Left renal pelvis (tissue), 4 donors: ENCODE measurements at regions not wholly inside any gene's neighbourhood (a gene's known extent, or its start where the extent isn't known, plus 50 kb on each side); places are given as distances from the start of the nearest gene placed in this dataset.
A peak's percentile ranks its signal among the peaks of the same experiment; 100 is the strongest.
"Not testable (repeated sequence)": the region's sequence is repeated elsewhere in the genome, so short reads cannot be mapped to it uniquely, and the experiment has no call there.

Experiments
- DNase-seq, 4 donors: peaks; one replicate each; pipeline ENCODE4 v3.0.0-alpha.2; 2013; ENCODE audit warnings: low read depth in 4 of 4, low spot score in 3 of 4

GRCh38 chr11:81241672-81242275, 1491.9 kb downstream of the FAM181B start:
- DNase-seq: no peak

GRCh38 chr11:81237139-81237538, 1496.5 kb downstream of the FAM181B start:
- peak; percentile 38 to 63 (median 46) for DNase-seq

- DNase-seq: not testable (repeated sequence)
Observed at GRCh38 chr11:81227409-81227808, 1506.3 kb downstream of the FAM181B start.

GRCh38 chr11:81224396-81224795, 1509.3 kb downstream of the FAM181B start:
- no peak for DNase-seq

GRCh38 chr11:81222491-81222890, 1511.2 kb downstream of the FAM181B start:
- no peak for DNase-seq

GRCh38 chr11:81220146-81220895, 1513.3 kb downstream of the FAM181B start:
- no peak for DNase-seq

GRCh38 chr11:81219661-81220060, 1514.0 kb downstream of the FAM181B start:
- DNase-seq: no peak

GRCh38 chr11:81218440-81218839, 1515.2 kb downstream of the FAM181B start:
- no peak for DNase-seq

GRCh38 chr11:81211050-81211449, 1522.6 kb downstream of the FAM181B start:
- DNase-seq: no peak

GRCh38 chr11:81207421-81208054, 1526.1 kb downstream of the FAM181B start:
- DNase-seq: no peak

GRCh38 chr11:81203876-81204275, 1529.8 kb downstream of the FAM181B start:
- DNase-seq: no peak

- no peak for DNase-seq
Observed at GRCh38 chr11:81197396-81197795, 1536.3 kb downstream of the FAM181B start.

- no peak for DNase-seq
Observed at GRCh38 chr11:81192516-81192915, 1541.1 kb downstream of the FAM181B start.

- DNase-seq: no peak
Observed at GRCh38 chr11:81190546-81190945, 1543.1 kb downstream of the FAM181B start.

- not testable (repeated sequence) for DNase-seq
Observed at GRCh38 chr11:81187033-81187432, 1546.6 kb downstream of the FAM181B start.

GRCh38 chr11:81174646-81175330, 1558.9 kb downstream of the FAM181B start:
- DNase-seq: no peak

- DNase-seq: no peak
Observed at GRCh38 chr11:81165164-81165563, 1568.5 kb downstream of the FAM181B start.

- DNase-seq: no peak
Observed at GRCh38 chr11:81159900-81160299, 1573.8 kb downstream of the FAM181B start.

GRCh38 chr11:81135570-81135969, 1598.1 kb downstream of the FAM181B start:
- DNase-seq: no peak

- DNase-seq: no peak
Observed at GRCh38 chr11:81129618-81130017, 1604.0 kb downstream of the FAM181B start.

- DNase-seq: no peak
Observed at GRCh38 chr11:81112718-81113117, 1620.9 kb downstream of the FAM181B start.
